Body of pancreas (tissue), 4 donors: ENCODE measurements at regions not wholly inside any gene's neighbourhood (a gene's known extent, or its start where the extent isn't known, plus 50 kb on each side); places are given as distances from the start of the nearest gene placed in this dataset.

Source experiments
- POLR2A ChIP-seq, 3 donors: fragments of 450-650 bp; IDR thresholded peaks; one replicate each; pipeline ENCODE4 v1.6.1; 2016; ENCODE audit warnings: antibody characterized with exemption in 3 of 3, mild to moderate bottlenecking in 2 of 3
- TF ChIP-seq, protein P1 (sequence below), 7 experiments: fragments of 450-650 bp in 4 of 7; fragments of 200-600 bp in 3 of 7; sonication (generic) in 3 of 7; IDR thresholded peaks; one replicate each; pipeline ENCODE4 v1.5.1; 2016 to 2019; ENCODE audit warnings: antibody characterized with exemption in 7 of 7

GRCh38 chr11:105357146-105357545 is 217.6 kb upstream of the CARD18 start:
- TF ChIP-seq POLR2A (IDR thresholded peaks at IDR 0.05): no peak
- TF ChIP-seq, protein P1, sequence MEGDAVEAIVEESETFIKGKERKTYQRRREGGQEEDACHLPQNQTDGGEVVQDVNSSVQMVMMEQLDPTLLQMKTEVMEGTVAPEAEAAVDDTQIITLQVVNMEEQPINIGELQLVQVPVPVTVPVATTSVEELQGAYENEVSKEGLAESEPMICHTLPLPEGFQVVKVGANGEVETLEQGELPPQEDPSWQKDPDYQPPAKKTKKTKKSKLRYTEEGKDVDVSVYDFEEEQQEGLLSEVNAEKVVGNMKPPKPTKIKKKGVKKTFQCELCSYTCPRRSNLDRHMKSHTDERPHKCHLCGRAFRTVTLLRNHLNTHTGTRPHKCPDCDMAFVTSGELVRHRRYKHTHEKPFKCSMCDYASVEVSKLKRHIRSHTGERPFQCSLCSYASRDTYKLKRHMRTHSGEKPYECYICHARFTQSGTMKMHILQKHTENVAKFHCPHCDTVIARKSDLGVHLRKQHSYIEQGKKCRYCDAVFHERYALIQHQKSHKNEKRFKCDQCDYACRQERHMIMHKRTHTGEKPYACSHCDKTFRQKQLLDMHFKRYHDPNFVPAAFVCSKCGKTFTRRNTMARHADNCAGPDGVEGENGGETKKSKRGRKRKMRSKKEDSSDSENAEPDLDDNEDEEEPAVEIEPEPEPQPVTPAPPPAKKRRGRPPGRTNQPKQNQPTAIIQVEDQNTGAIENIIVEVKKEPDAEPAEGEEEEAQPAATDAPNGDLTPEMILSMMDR (IDR thresholded peaks at IDR 0.05): no peak
